Hypothalamus (tissue), 51 donors: ENCODE measurements at regions not wholly inside any gene's neighbourhood (a gene's known extent, or its start where the extent isn't known, plus 50 kb on each side); places are given as distances from the start of the nearest gene placed in this dataset.

Experiments used
- DNase-seq, 51 donors: peaks; one replicate each; lab custom pipeline; 2025; lab: John Stamatoyannopoulos, UW

DNA sequence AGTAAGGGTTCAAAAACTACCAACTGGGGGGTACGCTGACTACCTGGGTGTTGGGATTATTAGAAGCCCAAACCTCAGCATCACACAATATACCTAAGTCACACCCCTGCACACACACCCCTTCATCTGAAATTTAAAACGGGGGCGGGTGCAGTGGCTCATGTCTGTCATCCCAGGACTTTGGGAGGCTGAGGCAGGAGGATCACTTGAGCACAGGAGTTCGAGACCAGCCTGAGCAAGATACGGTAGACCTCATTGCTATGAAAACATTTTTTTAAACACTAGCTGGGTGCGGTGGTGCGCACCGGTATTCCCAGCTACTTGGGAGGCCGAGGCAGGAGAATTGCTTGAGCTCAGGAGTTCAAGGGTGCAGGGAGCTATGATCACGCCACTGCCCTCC lies 331.0 kb downstream of the ASMT start:
- DNase-seq = no peak

DNA sequence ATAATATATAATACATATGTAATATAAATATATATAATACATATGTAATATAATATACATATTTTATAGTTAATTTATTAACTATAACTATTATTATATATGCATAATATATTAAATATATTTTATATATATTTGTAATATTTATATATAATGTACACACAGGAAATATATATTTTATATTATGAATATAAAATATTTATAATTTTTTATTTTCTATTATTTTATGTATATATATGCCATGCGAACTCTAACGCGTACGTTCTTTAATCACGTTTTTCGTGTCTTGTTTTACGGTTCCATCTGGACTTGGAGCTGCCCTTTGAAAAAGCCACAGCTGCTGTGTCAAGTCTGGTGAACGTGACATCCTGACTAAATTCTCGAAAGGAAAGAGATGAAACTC lies 332.1 kb downstream of the ASMT start:
- no peak for DNase-seq
